D721Med (cell line): ENCODE measurements at regions not wholly inside any gene's neighbourhood (a gene's known extent, or its start where the extent isn't known, plus 50 kb on each side); places are given as distances from the start of the nearest gene placed in this dataset.
"Not testable (repeated sequence)": the region's sequence is repeated elsewhere in the genome, so short reads cannot be mapped to it uniquely, and the experiment has no call there.

Source experiments
- DNase-seq: peaks from one replicate; pipeline ENCODE4 v3.0.0; 2011; ENCODE audit warnings: low spot score; ENCODE audit not compliant: insufficient read length
- FAIRE-seq: peaks from 2 replicates; lab custom pipeline; 2011; peaks lifted over from hg19 to GRCh38; lab: Jason Lieb, UNC
- TF ChIP-seq, protein P1 (sequence below): IDR thresholded peaks from 2 replicates; pipeline ENCODE4 v1.5.1; 2012; ENCODE audit warnings: mild to moderate bottlenecking, control low read depth; ENCODE audit not compliant: insufficient read depth; ENCODE audit errors: missing control alignments

DNA sequence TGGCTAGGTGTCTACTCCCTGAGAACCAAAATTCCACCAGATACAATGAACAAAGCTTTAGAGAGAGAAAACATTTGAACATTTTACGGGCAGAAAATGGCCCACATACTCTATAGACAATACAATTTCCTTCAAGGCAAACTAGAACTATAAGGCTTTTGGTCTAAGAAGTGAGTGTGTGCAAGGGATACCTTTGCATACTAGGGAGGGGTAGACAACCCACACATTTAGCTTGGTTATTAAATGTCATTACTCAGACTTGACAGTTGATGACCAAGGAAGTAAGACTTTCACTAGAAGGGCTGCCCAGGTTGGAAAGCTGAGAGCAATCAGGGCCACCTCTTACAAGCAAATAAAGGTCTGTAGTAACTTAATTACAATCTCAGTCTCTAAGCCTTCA lies 64.0 kb upstream of the PLEKHM1 start:
- FAIRE-seq, DNase-seq: not testable (repeated sequence)

DNA sequence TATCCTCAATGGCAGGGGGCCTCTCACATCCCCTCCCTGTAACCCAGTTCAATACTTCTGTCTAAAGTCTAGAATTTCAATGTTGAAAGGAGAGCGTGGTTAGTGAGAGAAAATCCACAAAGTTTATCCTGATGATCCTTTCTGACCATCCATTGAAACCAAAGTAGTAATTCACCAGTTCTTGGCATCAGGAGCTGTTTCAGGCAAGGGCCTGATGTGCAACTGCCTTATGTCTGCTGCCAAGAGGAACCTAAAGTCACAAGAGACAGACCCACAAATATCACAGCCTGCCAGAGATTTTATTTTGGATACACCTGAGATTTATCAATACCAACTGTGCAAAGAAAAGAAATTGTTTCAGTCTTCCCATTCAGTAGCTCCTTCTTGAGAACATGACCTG lies 68.3 kb upstream of the PLEKHM1 start:
- not testable (repeated sequence) for DNase-seq, FAIRE-seq

GRCh38 chr17:45562868-45563267 lies 72.3 kb upstream of the PLEKHM1 start:
- not testable (repeated sequence) for FAIRE-seq

GRCh38 chr17:45563283-45563682 lies 72.8 kb upstream of the PLEKHM1 start:
- FAIRE-seq, DNase-seq: not testable (repeated sequence)

More at GRCh38 chr17:45562868-45563267, 72.3 kb upstream of the PLEKHM1 start:
- not testable (repeated sequence) for DNase-seq

DNA sequence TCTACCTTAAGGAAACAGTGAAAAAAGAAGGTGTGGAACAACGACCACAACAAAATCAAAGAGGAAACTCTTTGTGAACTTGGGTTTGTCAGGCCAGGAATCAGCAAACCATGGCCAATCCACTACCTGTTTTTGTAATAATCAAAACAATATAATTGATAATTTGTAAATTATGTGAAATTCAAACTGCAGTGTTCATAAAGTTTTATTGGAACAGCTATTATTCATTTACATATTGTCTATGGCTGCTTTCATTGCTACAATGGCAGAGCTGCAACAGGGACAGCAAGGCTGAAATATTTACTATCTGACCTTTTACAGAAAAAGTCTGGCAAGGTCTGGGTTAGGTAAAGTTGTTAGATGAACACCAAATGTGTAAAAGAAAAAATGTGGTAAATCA lies 77.8 kb upstream of the PLEKHM1 start:
- not testable (repeated sequence) for DNase-seq, FAIRE-seq

GRCh38 chr17:45573326-45573725 lies 82.8 kb upstream of the PLEKHM1 start:
- not testable (repeated sequence) for DNase-seq, FAIRE-seq

GRCh38 chr17:45573924-45574770 lies 83.6 kb upstream of the PLEKHM1 start:
- no peak for FAIRE-seq

DNA sequence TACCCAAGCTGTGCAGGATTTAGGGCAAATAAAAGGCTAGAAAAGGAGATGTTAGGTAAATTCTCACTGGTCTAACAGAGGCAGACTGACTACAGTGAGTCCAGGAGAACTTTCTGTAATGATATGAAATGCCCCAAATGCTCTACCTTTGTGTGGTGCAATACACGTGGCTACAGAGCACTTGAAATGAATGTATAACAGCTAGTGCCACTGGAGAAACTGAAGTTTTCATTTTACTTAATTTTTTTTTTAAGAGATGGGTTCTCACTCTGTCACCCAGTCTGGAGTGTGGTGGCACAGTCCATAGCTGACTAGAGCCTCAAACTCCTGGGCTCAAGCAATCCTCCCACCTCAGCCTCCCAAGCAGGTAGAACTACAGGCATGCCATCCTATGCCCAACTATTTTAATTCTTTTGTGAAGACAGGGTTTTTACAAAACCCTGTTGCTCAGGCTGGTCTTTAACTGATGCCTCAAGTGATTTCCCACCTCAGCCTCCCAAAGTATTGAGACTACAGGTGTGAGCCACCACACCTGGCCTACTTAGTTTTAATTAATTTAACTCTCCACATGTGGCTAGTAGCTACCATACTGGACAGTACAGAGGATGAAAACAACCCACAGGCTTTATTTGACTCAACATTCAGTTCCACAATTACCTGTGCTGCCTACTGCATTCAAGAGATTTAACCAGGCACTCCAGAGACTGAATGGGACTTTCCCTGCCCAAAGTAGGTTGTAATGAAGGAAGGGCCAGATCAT lies 84.8 kb upstream of the PLEKHM1 start:
- TF ChIP-seq, protein P1, sequence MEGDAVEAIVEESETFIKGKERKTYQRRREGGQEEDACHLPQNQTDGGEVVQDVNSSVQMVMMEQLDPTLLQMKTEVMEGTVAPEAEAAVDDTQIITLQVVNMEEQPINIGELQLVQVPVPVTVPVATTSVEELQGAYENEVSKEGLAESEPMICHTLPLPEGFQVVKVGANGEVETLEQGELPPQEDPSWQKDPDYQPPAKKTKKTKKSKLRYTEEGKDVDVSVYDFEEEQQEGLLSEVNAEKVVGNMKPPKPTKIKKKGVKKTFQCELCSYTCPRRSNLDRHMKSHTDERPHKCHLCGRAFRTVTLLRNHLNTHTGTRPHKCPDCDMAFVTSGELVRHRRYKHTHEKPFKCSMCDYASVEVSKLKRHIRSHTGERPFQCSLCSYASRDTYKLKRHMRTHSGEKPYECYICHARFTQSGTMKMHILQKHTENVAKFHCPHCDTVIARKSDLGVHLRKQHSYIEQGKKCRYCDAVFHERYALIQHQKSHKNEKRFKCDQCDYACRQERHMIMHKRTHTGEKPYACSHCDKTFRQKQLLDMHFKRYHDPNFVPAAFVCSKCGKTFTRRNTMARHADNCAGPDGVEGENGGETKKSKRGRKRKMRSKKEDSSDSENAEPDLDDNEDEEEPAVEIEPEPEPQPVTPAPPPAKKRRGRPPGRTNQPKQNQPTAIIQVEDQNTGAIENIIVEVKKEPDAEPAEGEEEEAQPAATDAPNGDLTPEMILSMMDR: no peak
- FAIRE-seq (no peak), DNase-seq (no peak)

More at GRCh38 chr17:45573924-45574770, 83.6 kb upstream of the PLEKHM1 start:
- DNase-seq: no peak
- TF ChIP-seq, protein P1: no peak

DNA sequence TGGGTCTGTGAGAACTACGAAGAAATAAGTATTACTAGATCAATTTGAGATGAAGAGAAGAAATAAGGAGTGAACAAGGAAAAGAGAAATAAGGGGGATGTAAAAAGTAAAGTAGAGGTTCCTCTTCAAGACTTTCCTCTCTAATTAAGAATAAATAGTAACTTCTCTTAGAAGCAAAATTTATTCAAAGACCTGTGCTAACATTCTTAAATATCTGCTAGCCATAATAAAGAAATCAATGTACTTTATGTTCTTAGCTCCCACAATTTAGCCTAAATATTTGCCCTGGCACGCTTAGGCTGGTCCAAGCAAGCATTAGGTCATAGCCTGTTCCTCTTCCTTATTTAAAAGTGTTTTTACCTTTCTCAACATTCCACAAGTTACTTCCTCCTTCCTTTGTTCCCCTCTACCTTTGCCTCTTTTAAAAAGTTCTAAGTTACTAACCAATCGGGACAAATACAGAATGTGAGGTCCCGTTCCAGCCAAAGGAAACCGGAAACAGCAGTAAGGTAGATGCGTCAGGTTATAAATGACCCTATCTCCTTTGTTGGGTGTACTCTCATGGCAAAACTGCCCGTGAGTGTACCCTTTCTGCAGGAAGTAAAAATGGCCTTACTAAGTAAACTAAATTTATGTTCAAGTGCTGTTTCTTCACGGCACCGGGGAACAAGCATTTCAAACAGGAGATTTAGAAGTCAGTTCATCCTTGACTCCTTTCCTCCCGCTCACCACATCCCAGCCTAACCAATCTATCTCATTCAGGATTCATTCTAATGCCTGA lies 86.2 kb upstream of the PLEKHM1 start:
- DNase-seq, FAIRE-seq: not testable (repeated sequence)

GRCh38 chr17:45577571-45578279 lies 87.2 kb upstream of the PLEKHM1 start:
- TF ChIP-seq, protein P1: no peak
- DNase-seq: no peak
- no peak for FAIRE-seq
